ENCODE measurements at regions not wholly inside any gene's neighbourhood (a gene's known extent, or its start where the extent isn't known, plus 50 kb on each side); places are given as distances from the start of the nearest gene placed in this dataset.

DNA sequence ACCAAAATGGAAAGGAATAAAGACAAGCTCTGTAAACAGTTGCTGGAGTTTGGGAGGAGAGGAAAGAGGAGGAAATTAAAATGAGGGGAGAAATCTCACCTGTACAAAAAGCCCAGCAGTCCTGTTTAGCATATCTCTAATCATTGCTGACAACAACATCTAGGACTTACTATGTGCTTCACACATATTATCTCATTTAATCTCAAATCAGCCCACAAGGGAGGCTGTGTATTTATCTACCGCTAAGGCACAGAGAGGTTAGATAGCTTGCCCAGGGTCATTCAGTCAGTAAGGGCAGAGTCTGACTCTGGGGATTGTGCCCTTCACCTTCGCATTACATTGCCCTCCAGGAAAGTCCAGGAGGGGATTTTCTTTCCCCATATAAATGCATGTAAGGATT is 233.3 kb downstream of the DLEU7 start:
- H4K91ac ChIP-seq (ENCODE audit: insufficient read depth, low read depth, low read length) = no peak overlapping the region
- H3K18ac ChIP-seq (ENCODE audit: low read depth, low read length) = no peak overlapping the region
- no TSS peak for BruUV-seq (replicated peaks)
- H3K4me1 ChIP-seq (ENCODE audit: control insufficient read depth, insufficient read depth, low read length) = no peaks in the 10 kb centered on the region
- H3K4me2 ChIP-seq (ENCODE audit: low read depth, low read length) = no peak overlapping the region
- H2AK9ac ChIP-seq (replicated peaks; ENCODE audit: low read depth, low read length, poor library complexity) = no peak overlapping the region
- H2BK20ac ChIP-seq (ENCODE audit: low read depth, low read length) = no peak overlapping the region
- H3K9me1 ChIP-seq (ENCODE audit: insufficient read depth, low read length) = no peaks in the 10 kb centered on the region
- H3K4ac ChIP-seq (ENCODE audit: low read depth, low read length) = no peak overlapping the region
- no peak overlapping the region for H3K56ac ChIP-seq (ENCODE audit: extremely low read depth, insufficient read depth, low read length)
- no peak overlapping the region for H3K27ac ChIP-seq (ENCODE audit: insufficient read depth, low read length)
- WGBS, 2 experiments (ENCODE audit: extremely low coverage in 2 of 2, insufficient read length in 1 of 2) = no CpG with 5 or more reads among the region's 2 CpGs
- H4K20me1 ChIP-seq (ENCODE audit: insufficient read depth, low read length) = no peaks in the 10 kb centered on the region
- H2BK120ac ChIP-seq (ENCODE audit: low read depth, low read length) = no peak overlapping the region
- no peaks in the 10 kb centered on the region for H3K79me1 ChIP-seq (ENCODE audit: low read depth in 1 of 2, low read length in 2 of 2)
- ChIA-PET POLR2A (ENCODE audit: unreplicated experiment) (no interaction called here), CTCF (no interaction called here)
- H2BK5ac ChIP-seq (ENCODE audit: low read depth, low read length, poor library complexity, severe bottlenecking) = no peak overlapping the region
- no peak overlapping the region for H3K23ac ChIP-seq (ENCODE audit: low read depth, low read length)
- TF ChIP-seq, protein P1, sequence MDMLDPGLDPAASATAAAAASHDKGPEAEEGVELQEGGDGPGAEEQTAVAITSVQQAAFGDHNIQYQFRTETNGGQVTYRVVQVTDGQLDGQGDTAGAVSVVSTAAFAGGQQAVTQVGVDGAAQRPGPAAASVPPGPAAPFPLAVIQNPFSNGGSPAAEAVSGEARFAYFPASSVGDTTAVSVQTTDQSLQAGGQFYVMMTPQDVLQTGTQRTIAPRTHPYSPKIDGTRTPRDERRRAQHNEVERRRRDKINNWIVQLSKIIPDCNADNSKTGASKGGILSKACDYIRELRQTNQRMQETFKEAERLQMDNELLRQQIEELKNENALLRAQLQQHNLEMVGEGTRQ (IDR thresholded peaks at IDR 0.05; ENCODE audit: low read depth, low read length) = no peak
- TF ChIP-seq FOS (IDR thresholded peaks at IDR 0.05; ENCODE audit: low read depth, low read length) (no peak), NFE2L2 (IDR thresholded peaks at IDR 0.05; ENCODE audit: low read depth, low read length) (no peak), CEBPB (IDR thresholded peaks at IDR 0.05; ENCODE audit: low read depth, low read length) (no peak), RFX5 (IDR thresholded peaks at IDR 0.05; ENCODE audit: low read depth, low read length) (no peak), RCOR1 (IDR thresholded peaks at IDR 0.05; ENCODE audit: insufficient replicate concordance, low read length) (no peak), SMC3 (IDR thresholded peaks at IDR 0.05; ENCODE audit: low read depth, low read length) (no peak), ELK1 (IDR thresholded peaks at IDR 0.05; ENCODE audit: borderline replicate concordance, low read depth, low read length) (no peak), MAFK (IDR thresholded peaks at IDR 0.05; ENCODE audit: low read depth, low read length) (no peak), RAD21 (IDR thresholded peaks at IDR 0.05; ENCODE audit: low read length) (no peak)
- no peak overlapping the region for H4K5ac ChIP-seq (ENCODE audit: low read depth, low read length)
- no peaks in the 10 kb centered on the region for H3K36me3 ChIP-seq (ENCODE audit: control insufficient read depth, insufficient read depth, low read length)
- peaks cover 44% of the 10 kb centered on the region for H3K27me3 ChIP-seq (ENCODE audit: control insufficient read depth, insufficient read depth, low read length)
- DNase-seq (no peak), ATAC-seq (ENCODE audit: low read depth) (no peak)
- intact Hi-C loops (cut with micrococcal nuclease) (no loop called here), in situ Hi-C loops (cut with MboI; ENCODE audit: low sequenced_read_pairs) (no loop called here), dilution Hi-C loops (cut with HindIII; ENCODE audit: low sequenced_read_pairs, unreplicated experiment) (no loop called here)
- no peak overlapping the region for H3K14ac ChIP-seq (replicated peaks; ENCODE audit: low read depth, low read length)
- H2AK5ac ChIP-seq (ENCODE audit: low read depth, low read length) = no peak overlapping the region
- H3K4me3 ChIP-seq (ENCODE audit: insufficient read depth, low read depth, low read length) = no peak overlapping the region
- H2AFZ ChIP-seq (replicated peaks; ENCODE audit: low read length, poor library complexity) = no peak overlapping the region
- H4K8ac ChIP-seq (ENCODE audit: low read depth in 2 of 2, low read length in 2 of 2) = no peak overlapping the region
- H3K9me3 ChIP-seq (ENCODE audit: control insufficient read depth, insufficient read depth, low read length) = peaks cover 2% of the 10 kb centered on the region
- no peak overlapping the region for H3K9ac ChIP-seq (ENCODE audit: low read depth, low read length)
- H2BK15ac ChIP-seq (ENCODE audit: low read depth, low read length) = no peak overlapping the region
